H1 (cell line): ENCODE measurements at regions not wholly inside any gene's neighbourhood (a gene's known extent, or its start where the extent isn't known, plus 50 kb on each side); places are given as distances from the start of the nearest gene placed in this dataset.

Source experiments
- EZH2 ChIP-seq: fragments of 200-600 bp; sonication (generic); IDR thresholded peaks from 2 replicates; pipeline ENCODE4 v1.7.1; 2012; ENCODE audit warnings: low read depth, mild to moderate bottlenecking, moderate library complexity, low read length, inconsistent platforms; ENCODE audit not compliant: severe bottlenecking
- SIX5 ChIP-seq: IDR thresholded peaks from 2 replicates; pipeline ENCODE4 v1.6.1; 2011; ENCODE audit warnings: mild to moderate bottlenecking, low read depth, low read length
- TF ChIP-seq, protein P1 (sequence below): fragments of 300-600 bp; sonication (generic); IDR thresholded peaks from 2 replicates; pipeline ENCODE4 v1.7.1; 2012; ENCODE audit warnings: low read length, moderate library complexity, mild to moderate bottlenecking, inconsistent platforms; ENCODE audit not compliant: insufficient replicate concordance

DNA sequence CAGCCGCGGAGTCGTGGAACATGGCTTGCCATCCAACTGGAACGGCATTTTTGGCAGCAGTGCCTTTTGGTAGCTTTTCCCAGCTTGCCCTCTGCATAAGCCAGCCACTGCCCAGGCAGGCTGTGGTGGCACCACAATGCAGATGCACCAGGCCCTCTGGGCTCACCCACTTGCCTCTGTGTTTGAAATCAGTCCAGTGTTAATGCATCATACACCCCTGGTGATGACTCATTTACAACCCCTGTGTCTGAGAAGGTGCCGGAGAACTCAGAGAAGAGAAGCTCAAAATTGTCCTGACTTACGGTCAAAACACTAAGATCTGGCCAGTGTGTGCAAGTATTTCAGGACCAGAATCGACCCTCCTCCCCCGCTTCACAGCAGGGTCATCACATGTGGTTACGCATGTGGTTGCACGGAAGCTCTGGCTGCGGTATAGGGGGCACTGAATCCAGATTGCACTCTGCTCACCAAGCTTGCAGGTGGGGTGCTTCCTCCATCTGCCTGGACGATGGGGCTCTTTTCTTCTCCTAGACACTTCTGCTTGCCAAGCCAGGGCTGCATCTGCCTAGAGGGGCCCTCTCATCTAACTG, 66.5 kb upstream of the SMIM15 start (continued):
- TF ChIP-seq, protein P1, sequence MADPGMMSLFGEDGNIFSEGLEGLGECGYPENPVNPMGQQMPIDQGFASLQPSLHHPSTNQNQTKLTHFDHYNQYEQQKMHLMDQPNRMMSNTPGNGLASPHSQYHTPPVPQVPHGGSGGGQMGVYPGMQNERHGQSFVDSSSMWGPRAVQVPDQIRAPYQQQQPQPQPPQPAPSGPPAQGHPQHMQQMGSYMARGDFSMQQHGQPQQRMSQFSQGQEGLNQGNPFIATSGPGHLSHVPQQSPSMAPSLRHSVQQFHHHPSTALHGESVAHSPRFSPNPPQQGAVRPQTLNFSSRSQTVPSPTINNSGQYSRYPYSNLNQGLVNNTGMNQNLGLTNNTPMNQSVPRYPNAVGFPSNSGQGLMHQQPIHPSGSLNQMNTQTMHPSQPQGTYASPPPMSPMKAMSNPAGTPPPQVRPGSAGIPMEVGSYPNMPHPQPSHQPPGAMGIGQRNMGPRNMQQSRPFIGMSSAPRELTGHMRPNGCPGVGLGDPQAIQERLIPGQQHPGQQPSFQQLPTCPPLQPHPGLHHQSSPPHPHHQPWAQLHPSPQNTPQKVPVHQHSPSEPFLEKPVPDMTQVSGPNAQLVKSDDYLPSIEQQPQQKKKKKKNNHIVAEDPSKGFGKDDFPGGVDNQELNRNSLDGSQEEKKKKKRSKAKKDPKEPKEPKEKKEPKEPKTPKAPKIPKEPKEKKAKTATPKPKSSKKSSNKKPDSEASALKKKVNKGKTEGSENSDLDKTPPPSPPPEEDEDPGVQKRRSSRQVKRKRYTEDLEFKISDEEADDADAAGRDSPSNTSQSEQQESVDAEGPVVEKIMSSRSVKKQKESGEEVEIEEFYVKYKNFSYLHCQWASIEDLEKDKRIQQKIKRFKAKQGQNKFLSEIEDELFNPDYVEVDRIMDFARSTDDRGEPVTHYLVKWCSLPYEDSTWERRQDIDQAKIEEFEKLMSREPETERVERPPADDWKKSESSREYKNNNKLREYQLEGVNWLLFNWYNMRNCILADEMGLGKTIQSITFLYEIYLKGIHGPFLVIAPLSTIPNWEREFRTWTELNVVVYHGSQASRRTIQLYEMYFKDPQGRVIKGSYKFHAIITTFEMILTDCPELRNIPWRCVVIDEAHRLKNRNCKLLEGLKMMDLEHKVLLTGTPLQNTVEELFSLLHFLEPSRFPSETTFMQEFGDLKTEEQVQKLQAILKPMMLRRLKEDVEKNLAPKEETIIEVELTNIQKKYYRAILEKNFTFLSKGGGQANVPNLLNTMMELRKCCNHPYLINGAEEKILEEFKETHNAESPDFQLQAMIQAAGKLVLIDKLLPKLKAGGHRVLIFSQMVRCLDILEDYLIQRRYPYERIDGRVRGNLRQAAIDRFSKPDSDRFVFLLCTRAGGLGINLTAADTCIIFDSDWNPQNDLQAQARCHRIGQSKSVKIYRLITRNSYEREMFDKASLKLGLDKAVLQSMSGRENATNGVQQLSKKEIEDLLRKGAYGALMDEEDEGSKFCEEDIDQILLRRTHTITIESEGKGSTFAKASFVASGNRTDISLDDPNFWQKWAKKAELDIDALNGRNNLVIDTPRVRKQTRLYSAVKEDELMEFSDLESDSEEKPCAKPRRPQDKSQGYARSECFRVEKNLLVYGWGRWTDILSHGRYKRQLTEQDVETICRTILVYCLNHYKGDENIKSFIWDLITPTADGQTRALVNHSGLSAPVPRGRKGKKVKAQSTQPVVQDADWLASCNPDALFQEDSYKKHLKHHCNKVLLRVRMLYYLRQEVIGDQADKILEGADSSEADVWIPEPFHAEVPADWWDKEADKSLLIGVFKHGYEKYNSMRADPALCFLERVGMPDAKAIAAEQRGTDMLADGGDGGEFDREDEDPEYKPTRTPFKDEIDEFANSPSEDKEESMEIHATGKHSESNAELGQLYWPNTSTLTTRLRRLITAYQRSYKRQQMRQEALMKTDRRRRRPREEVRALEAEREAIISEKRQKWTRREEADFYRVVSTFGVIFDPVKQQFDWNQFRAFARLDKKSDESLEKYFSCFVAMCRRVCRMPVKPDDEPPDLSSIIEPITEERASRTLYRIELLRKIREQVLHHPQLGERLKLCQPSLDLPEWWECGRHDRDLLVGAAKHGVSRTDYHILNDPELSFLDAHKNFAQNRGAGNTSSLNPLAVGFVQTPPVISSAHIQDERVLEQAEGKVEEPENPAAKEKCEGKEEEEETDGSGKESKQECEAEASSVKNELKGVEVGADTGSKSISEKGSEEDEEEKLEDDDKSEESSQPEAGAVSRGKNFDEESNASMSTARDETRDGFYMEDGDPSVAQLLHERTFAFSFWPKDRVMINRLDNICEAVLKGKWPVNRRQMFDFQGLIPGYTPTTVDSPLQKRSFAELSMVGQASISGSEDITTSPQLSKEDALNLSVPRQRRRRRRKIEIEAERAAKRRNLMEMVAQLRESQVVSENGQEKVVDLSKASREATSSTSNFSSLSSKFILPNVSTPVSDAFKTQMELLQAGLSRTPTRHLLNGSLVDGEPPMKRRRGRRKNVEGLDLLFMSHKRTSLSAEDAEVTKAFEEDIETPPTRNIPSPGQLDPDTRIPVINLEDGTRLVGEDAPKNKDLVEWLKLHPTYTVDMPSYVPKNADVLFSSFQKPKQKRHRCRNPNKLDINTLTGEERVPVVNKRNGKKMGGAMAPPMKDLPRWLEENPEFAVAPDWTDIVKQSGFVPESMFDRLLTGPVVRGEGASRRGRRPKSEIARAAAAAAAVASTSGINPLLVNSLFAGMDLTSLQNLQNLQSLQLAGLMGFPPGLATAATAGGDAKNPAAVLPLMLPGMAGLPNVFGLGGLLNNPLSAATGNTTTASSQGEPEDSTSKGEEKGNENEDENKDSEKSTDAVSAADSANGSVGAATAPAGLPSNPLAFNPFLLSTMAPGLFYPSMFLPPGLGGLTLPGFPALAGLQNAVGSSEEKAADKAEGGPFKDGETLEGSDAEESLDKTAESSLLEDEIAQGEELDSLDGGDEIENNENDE, result no peak
- TF ChIP-seq SIX5 (no peak), EZH2 (no peak)
